Ascending aorta (tissue), 2 donors: ENCODE measurements at regions not wholly inside any gene's neighbourhood (a gene's known extent, or its start where the extent isn't known, plus 50 kb on each side); places are given as distances from the start of the nearest gene placed in this dataset.

ENCODE experiments used
- DNase-seq, 2 donors: peaks; one replicate each; pipeline ENCODE4 v3.0.0-alpha.2; 2019; ENCODE audit warnings: low spot score in 2 of 2
- H3K27ac ChIP-seq, 2 donors: fragments of 200-600 bp; sonication (generic); one replicate each; pipeline ENCODE4 v1.5.1; 2016 to 2017; ENCODE audit warnings: mild to moderate bottlenecking in 1 of 2
- H3K27me3 ChIP-seq: fragments of 200-600 bp; sonication (generic); one replicate; pipeline ENCODE4 v1.5.1; 2017
- H3K36me3 ChIP-seq, 2 donors: fragments of 200-600 bp; sonication (generic); one replicate each; pipeline ENCODE4 v1.5.1; 2016
- H3K4me1 ChIP-seq, 2 donors: fragments of 200-600 bp; sonication (generic); one replicate each; pipeline ENCODE4 v1.5.1; 2016 to 2017; ENCODE audit warnings: mild to moderate bottlenecking in 1 of 2
- H3K4me3 ChIP-seq, 2 donors: fragments of 200-600 bp; sonication (generic); one replicate each; pipeline ENCODE4 v1.5.1; 2016 to 2017; ENCODE audit warnings: mild to moderate bottlenecking in 1 of 2
- H3K9me3 ChIP-seq, 2 donors: fragments of 200-600 bp; sonication (generic); one replicate each; pipeline ENCODE4 v1.5.1; 2016
- intact Hi-C: fragments of 100-400 bp; cut with DNase I; formaldehyde crosslinking; loops from one replicate; pipeline ENCODE4 v1.15.1; 2023
- TF ChIP-seq, protein P1 (sequence below), 3 experiments: fragments of 200-600 bp in 2 of 3; fragments of 450-650 bp in 1 of 3; sonication (generic) in 2 of 3; IDR thresholded peaks; one replicate each; pipeline ENCODE4 v1.5.1; 2016 to 2019; ENCODE audit warnings: antibody characterized with exemption in 3 of 3, mild to moderate bottlenecking in 1 of 3, moderate library complexity in 1 of 3

DNA sequence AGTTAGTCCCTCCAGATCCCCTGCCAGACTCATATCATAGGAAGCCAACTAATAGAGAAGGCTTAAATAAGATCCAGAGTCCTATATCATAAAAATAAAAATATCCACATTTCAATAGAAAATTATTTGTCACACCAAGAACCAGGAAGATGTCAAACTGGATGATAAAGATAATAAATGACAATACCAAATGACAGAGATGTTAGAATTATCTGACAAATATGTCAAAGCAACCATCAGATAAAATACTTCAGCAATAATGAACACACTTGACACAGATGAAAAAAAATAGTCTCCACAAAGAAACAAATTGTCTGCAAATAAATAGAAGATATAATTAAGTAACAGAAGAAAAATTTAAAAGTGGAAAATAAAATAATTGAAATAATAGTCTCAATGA, 300.7 kb upstream of the FTMT start:
- no peak for DNase-seq
- Histone ChIP-seq H3K36me3 (no peaks in the 10 kb centered on the region), H3K27ac (no peak overlapping the region), H3K9me3 (no peaks in the 10 kb centered on the region), H3K4me1 (no peaks in the 10 kb centered on the region), H3K4me3 (no peak overlapping the region), H3K27me3 (no peaks in the 10 kb centered on the region)
- intact Hi-C loops = no loop called here
- TF ChIP-seq, protein P1, sequence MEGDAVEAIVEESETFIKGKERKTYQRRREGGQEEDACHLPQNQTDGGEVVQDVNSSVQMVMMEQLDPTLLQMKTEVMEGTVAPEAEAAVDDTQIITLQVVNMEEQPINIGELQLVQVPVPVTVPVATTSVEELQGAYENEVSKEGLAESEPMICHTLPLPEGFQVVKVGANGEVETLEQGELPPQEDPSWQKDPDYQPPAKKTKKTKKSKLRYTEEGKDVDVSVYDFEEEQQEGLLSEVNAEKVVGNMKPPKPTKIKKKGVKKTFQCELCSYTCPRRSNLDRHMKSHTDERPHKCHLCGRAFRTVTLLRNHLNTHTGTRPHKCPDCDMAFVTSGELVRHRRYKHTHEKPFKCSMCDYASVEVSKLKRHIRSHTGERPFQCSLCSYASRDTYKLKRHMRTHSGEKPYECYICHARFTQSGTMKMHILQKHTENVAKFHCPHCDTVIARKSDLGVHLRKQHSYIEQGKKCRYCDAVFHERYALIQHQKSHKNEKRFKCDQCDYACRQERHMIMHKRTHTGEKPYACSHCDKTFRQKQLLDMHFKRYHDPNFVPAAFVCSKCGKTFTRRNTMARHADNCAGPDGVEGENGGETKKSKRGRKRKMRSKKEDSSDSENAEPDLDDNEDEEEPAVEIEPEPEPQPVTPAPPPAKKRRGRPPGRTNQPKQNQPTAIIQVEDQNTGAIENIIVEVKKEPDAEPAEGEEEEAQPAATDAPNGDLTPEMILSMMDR (IDR thresholded peaks at IDR 0.05) = no peak

DNA sequence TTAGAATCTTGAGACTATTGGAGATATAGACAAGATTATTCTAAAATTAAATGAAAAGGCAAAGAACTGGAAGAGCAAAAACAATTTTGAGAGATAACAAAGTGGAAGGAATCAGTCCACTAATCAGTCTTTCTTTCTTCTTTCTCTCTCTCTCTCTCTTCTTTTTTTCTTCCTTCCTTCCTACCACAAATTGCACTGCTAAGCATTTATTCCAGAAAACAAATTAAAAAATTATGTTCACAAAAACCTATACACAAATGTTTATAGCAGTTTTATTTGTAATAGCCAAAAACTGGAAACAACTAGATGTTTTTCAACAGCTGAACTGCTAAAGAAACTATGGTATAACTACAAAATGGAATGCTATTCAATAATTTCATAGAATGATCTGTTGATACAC, 291.9 kb upstream of the FTMT start:
- intact Hi-C loops = no loop called here

DNA sequence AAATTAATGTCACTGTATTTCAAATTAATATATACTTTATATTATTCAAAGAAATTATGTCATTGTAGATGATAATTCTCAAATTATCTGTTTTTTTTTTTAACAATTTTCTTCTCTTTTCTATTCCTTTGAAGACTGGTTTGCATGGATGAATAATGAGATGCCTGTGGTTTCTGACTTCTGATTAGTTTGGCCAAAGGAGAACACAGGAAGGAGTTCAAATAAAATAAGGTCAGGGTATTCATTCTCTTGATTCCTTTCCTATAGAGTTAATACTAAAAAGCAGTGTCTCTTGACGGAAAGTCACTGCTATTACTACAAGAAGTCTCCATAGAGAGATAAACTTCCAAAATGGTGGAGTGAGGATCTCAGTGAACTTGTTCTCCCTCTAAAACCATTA, 279.6 kb upstream of the FTMT start:
- Histone ChIP-seq H3K4me1 (no peaks in the 10 kb centered on the region), H3K27ac (no peak overlapping the region), H3K27me3 (no peaks in the 10 kb centered on the region), H3K9me3 (no peaks in the 10 kb centered on the region), H3K36me3 (no peaks in the 10 kb centered on the region), H3K4me3 (no peak overlapping the region)
- TF ChIP-seq, protein P1 (IDR thresholded peaks at IDR 0.05) = no peak
- no peak for DNase-seq
- intact Hi-C loops = no loop called here

More for the DNA sequence above, 291.9 kb upstream of the FTMT start:
- Histone ChIP-seq H3K9me3 (no peaks in the 10 kb centered on the region), H3K36me3 (no peaks in the 10 kb centered on the region), H3K27ac (no peak overlapping the region), H3K4me1 (no peaks in the 10 kb centered on the region), H3K4me3 (no peak overlapping the region), H3K27me3 (no peaks in the 10 kb centered on the region)
- DNase-seq = no peak
- TF ChIP-seq, protein P1 (IDR thresholded peaks at IDR 0.05) = no peak

DNA sequence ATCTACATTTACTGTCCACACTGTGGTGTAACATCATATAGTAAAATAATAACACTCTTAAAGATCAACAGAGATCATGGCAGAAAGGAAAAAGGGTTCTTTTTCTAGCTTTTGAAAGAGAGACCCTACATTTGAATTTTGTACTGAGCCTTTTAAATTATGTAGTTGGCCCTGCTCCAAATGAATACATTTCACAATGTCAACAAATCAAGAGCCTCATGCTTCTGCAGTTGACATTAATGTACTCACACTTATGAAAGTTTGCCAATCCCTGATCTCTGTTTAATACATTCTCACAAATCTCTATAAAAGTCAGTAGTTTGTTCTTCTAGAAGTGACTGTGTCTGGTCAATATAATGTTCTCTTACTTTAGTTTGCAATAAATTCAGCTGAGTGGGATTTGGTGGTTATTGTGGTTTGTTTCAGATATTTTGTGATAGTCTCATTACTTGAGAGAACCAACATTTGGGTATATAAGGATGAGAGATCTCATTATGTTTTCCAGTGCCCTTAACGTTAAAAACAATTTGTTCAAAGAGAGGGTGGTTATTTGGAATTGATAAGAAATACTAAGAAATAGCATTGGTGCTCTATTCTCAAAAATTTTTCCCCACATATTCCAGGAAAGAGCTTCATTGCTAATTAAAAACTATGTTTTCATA, 277.8 kb upstream of the FTMT start:
- H3K4me3 ChIP-seq = no peak overlapping the region
- no peaks in the 10 kb centered on the region for H3K36me3 ChIP-seq
- H3K27me3 ChIP-seq = no peaks in the 10 kb centered on the region
- intact Hi-C loops = no loop called here
- no peaks in the 10 kb centered on the region for H3K4me1 ChIP-seq
- DNase-seq = no peak
- TF ChIP-seq, protein P1 (IDR thresholded peaks at IDR 0.05) = no peak
- no peaks in the 10 kb centered on the region for H3K9me3 ChIP-seq
- no peak overlapping the region for H3K27ac ChIP-seq

DNA sequence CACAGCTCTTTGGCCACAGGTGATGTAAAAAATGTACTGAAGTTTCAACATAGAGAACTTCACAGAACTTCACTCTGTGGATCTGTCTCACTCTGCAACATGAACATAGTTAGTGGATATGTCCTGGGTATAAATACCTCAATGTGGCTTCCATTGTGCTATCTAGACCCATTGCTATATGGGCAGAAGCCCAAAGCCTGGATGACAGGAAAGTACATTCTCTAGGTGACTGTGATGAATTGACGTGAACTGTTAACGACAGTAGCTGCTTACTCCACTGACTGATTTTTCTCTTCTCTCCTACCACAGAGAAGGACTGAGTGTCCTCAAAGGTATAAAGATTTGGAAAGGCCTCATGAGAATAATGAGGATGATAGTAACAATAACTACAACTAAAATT, 270.1 kb upstream of the FTMT start:
- TF ChIP-seq, protein P1 (IDR thresholded peaks at IDR 0.05) = no peak
- intact Hi-C loops = no loop called here
- H3K4me1 ChIP-seq = no peaks in the 10 kb centered on the region
- H3K27ac ChIP-seq = no peak overlapping the region
- DNase-seq = no peak
- H3K36me3 ChIP-seq = no peaks in the 10 kb centered on the region
- H3K4me3 ChIP-seq = no peak overlapping the region
- H3K9me3 ChIP-seq = no peaks in the 10 kb centered on the region
- H3K27me3 ChIP-seq = no peaks in the 10 kb centered on the region

DNA sequence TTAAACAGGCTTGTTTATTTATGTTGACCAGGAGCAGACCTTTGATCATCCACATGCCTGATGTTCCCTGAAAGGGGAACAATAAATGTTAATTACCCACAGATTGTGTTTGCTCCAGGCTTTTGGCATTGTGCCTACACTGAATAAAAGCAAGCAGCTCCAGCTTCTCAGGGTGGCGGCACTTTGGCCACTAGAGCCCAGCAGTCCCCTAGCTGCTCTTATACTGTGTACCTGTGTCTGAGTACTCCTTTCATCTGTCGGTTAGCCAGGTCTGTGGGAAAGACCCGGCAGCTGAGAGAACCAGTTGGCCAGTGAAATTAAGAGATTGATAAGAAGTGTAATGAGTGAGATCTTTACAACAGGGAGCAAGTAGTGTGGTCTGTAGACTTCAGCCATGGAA, 254.8 kb upstream of the FTMT start:
- no peak for DNase-seq
- intact Hi-C loops = no loop called here
- no peak overlapping the region for H3K27ac ChIP-seq
- no peak overlapping the region for H3K4me3 ChIP-seq
- no peaks in the 10 kb centered on the region for H3K27me3 ChIP-seq
- no peaks in the 10 kb centered on the region for H3K9me3 ChIP-seq
- H3K36me3 ChIP-seq = no peaks in the 10 kb centered on the region
- no peaks in the 10 kb centered on the region for H3K4me1 ChIP-seq
- TF ChIP-seq, protein P1 (IDR thresholded peaks at IDR 0.05) = no peak
